Rectal smooth muscle tissue (tissue), 1 donor: ENCODE measurements at regions not wholly inside any gene's neighbourhood (a gene's known extent, or its start where the extent isn't known, plus 50 kb on each side); places are given as distances from the start of the nearest gene placed in this dataset.

ENCODE experiments used
- H3K27ac ChIP-seq: one replicate; pipeline ENCODE4 v1.7.0; 2013; ENCODE audit warnings: low read depth, low read length, inconsistent platforms
- H3K27me3 ChIP-seq: one replicate; pipeline ENCODE4 v1.7.0; 2013; ENCODE audit warnings: low read length; ENCODE audit not compliant: control insufficient read depth, insufficient read depth
- H3K36me3 ChIP-seq: one replicate; pipeline ENCODE4 v1.7.0; 2013; ENCODE audit warnings: low read length; ENCODE audit not compliant: control insufficient read depth, insufficient read depth
- H3K4me1 ChIP-seq: one replicate; pipeline ENCODE4 v1.7.0; 2013; ENCODE audit warnings: low read length; ENCODE audit not compliant: control insufficient read depth, insufficient read depth
- H3K4me3 ChIP-seq: one replicate; pipeline ENCODE4 v1.7.0; 2013; ENCODE audit warnings: low read length
- H3K9ac ChIP-seq: one replicate; pipeline ENCODE4 v1.7.0; 2013; ENCODE audit warnings: low read length

DNA sequence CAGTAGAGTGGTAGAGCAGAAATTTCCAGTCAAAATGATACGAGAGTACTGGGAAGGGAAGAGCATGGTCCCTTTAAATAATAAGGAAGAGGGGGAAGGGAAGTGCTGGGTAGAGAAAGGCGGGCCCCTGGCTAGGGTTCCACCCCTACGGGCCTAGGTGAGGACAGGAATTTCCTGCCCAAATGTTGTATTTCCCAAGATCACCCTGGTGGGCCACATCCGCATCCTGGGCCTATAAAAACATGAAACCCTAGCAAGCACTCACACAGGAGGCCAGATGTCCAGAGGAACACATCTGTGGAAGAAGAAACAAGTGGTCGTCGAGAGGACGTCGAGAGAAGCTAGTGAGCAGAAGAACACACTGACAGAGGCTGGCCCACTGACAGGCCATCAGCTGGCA, 661.2 kb downstream of the SQOR start:
- Histone ChIP-seq H3K36me3 (no peaks in the 10 kb centered on the region), H3K9ac (no peak overlapping the region), H3K4me1 (no peaks in the 10 kb centered on the region), H3K27me3 (no peaks in the 10 kb centered on the region), H3K27ac (no peak overlapping the region), H3K4me3 (no peak overlapping the region)

DNA sequence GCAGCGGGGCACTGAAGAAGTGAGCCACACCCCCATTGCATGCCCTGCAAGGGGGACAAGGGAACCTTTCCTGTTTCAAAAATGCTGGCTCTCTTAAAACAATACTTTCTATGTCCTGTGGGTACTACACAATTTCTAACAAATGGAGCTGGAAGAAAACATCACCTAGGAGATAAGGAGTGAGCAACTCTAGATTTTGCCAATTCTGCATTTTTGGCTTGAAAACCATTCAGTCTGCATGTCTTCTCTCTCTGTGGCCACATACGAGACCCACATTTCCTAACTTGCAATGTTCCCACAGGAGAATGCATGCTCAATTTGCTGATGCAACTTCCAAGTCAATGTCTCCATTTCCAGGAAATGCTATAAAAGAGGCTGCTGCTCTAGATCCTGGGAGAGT, 662.0 kb downstream of the SQOR start:
- Histone ChIP-seq H3K27me3 (no peaks in the 10 kb centered on the region), H3K4me3 (no peak overlapping the region), H3K4me1 (no peaks in the 10 kb centered on the region), H3K36me3 (no peaks in the 10 kb centered on the region), H3K9ac (no peak overlapping the region), H3K27ac (no peak overlapping the region)

DNA sequence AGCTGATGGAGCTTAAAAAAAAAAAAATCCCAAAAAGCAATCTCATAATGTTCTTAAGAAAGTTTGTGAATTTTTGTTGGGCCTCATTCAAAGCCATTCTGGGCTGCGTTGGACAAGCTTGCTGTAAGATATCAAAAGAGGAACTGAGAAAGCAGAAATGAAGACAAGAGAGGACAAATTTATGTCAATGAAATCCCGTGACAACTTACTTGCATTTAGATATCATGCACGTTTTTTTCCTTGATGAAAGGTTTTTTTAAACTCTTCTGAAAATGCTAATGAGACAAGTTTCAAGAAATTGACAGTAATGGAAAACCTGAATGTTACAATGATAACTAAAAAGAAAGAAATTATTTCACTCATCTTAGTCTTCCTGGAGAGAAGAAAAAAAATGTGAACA, 662.9 kb downstream of the SQOR start:
- H3K27me3 ChIP-seq: no peaks in the 10 kb centered on the region
- no peaks in the 10 kb centered on the region for H3K36me3 ChIP-seq
- H3K9ac ChIP-seq: no peak overlapping the region
- no peak overlapping the region for H3K4me3 ChIP-seq
- H3K4me1 ChIP-seq: no peaks in the 10 kb centered on the region
- no peak overlapping the region for H3K27ac ChIP-seq

DNA sequence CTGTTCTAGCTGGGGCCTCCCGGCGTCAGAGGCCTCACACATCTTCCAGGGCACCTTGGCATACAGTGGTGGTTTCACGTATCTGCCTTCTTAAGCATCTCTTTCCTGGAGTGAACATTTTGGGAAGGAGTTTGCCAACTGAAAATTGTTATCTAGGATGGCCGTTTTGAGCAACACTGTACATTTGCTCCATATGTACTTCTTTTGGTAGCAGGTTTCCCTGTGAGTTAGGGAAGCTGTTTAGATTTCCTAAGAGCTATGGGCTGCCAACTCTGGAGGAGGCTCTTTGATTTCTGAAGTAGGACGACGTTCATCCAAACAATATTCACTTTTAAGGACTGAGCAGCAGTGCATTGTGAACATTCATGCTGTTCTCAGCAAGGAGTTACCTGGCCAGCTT, 665.9 kb downstream of the SQOR start:
- H3K9ac ChIP-seq: no peak overlapping the region
- H3K4me1 ChIP-seq: no peaks in the 10 kb centered on the region
- H3K27ac ChIP-seq: no peak overlapping the region
- H3K36me3 ChIP-seq: no peaks in the 10 kb centered on the region
- H3K27me3 ChIP-seq: no peaks in the 10 kb centered on the region
- no peak overlapping the region for H3K4me3 ChIP-seq

DNA sequence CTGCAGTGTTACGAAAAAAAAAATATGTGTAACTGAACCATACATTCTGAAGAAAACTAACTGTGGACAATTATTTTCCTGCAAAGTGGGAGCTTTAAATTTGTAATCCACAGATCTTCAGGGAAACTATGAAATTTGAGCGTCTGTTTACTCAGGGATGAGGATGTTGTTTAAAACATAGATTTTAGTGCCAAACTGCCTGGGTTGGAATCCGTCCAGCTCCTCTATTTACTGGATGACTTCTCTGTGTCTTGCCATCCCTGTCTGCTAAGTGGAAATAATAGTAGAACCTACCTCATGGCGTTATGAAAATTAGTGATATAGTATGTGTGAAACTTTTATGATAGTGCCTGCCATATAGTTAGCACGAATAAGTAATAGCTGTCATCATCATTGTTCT, 666.5 kb downstream of the SQOR start:
- no peaks in the 10 kb centered on the region for H3K36me3 ChIP-seq
- no peak overlapping the region for H3K27ac ChIP-seq
- H3K27me3 ChIP-seq: no peaks in the 10 kb centered on the region
- H3K4me3 ChIP-seq: no peak overlapping the region
- no peaks in the 10 kb centered on the region for H3K4me1 ChIP-seq
- no peak overlapping the region for H3K9ac ChIP-seq

DNA sequence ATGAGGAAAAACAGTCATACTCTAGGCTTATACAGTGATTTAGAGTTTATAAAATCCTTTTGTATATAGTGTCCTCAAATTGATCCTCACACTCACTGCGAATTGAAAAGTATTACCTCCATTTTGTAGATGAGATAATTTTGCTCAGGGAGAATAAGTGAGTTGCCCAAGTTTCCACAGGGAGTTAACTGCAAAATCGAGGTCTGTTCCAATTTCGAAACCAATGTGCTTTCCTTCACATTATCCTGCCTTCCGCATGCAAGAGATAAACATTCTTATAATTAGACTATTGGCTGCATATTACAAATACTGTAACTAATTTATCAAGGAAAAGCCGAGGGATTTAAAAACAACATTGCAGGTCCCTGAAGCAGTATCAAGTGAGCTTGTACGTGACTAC, 667.0 kb downstream of the SQOR start:
- Histone ChIP-seq H3K4me1 (no peaks in the 10 kb centered on the region), H3K9ac (no peak overlapping the region), H3K27ac (no peak overlapping the region), H3K27me3 (no peaks in the 10 kb centered on the region), H3K4me3 (no peak overlapping the region), H3K36me3 (no peaks in the 10 kb centered on the region)

DNA sequence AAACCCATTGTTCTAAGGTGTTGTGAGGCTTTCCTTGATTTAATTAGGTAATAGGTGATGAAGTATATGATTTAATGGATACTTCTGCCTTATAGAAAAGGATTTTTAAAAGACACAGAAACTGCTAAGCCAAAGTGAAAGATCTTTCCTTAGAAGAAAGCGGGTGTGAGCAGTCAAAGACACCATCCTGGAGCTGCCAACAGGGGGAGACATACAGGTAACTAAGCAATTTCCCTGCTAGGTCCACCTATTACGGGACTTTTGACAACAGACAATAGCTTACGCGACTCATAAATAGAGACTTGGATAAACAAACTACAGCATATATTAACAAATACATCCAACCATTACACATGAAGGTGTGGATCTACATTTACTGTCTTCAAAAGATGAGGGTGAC, 669.5 kb downstream of the SQOR start:
- H3K4me1 ChIP-seq: no peaks in the 10 kb centered on the region
- H3K9ac ChIP-seq: no peak overlapping the region
- H3K36me3 ChIP-seq: no peaks in the 10 kb centered on the region
- no peak overlapping the region for H3K4me3 ChIP-seq
- H3K27me3 ChIP-seq: no peaks in the 10 kb centered on the region
- no peak overlapping the region for H3K27ac ChIP-seq

DNA sequence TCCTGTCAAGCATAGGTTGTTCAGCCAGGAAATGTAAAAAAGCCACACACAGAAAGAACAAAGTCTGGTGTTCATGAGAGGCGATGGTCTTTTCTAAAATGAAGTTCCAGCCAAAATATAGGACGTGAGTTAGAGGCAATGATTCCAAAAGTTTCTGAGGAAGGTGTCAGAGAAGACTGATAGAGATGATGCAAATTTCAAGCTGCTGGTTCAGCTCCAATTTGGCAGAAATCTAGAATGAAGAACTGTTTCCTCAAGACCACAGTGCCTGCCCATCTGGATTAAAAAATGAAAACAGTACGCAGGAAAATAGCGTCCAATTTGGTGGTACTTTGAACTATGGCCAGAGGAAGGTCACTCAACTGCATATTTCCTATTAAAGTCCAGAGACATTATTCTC, 672.9 kb downstream of the SQOR start:
- no peak overlapping the region for H3K4me3 ChIP-seq
- H3K36me3 ChIP-seq: no peaks in the 10 kb centered on the region
- H3K27ac ChIP-seq: no peak overlapping the region
- no peaks in the 10 kb centered on the region for H3K27me3 ChIP-seq
- H3K4me1 ChIP-seq: no peaks in the 10 kb centered on the region
- no peak overlapping the region for H3K9ac ChIP-seq

DNA sequence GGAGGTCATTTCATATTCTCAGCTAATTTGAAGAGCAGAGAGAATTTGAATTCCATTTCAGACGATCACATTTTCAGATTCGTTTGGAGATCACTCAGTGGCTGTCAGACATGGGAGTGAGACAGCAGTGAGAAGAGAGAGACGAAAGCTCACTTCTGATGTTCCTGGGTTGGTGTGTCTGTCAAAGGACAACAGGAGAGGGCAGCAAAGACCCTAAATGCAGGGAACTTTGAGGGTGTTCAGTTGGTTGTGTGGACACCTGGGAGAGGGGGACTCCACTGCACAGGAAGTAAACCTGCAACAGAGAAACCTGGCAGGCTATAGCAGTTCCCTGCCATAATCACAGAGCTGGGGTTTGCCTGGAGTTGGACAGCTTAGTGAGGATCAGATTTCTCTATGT, 675.1 kb downstream of the SQOR start:
- Histone ChIP-seq H3K27ac (no peak overlapping the region), H3K9ac (no peak overlapping the region), H3K4me1 (no peaks in the 10 kb centered on the region), H3K4me3 (no peak overlapping the region), H3K27me3 (no peaks in the 10 kb centered on the region), H3K36me3 (no peaks in the 10 kb centered on the region)

DNA sequence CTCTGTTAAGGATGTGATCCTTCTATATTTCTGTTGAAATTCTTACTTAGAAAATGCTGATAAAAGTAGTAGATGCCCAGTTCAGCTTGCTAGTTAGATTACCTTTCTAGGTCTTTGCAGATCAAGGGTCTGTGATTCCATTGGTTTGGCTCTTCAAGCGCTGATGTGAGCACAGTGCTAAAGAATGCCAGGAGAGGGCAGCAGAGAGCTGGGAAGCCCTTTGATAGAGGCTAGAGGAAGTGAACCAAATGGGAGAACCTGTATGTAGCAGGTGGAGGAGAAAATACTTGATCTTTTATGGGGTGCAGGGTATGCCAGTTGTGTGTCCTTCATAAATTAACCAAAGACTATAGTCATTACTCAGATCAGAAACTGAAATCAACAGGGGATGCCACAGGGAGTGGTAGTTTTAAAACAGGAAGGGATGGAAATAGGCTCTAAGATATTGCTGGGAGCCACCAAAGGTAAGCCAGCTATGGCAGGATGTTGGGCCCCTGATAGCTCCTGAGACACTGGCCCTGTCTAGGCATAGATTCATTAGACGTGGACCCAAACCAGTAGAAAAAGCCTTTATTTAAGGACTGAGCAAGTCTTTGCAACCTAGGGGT, 677.4 kb downstream of the SQOR start:
- H3K4me1 ChIP-seq: no peaks in the 10 kb centered on the region
- H3K27me3 ChIP-seq: no peaks in the 10 kb centered on the region
- H3K36me3 ChIP-seq: no peaks in the 10 kb centered on the region
- no peak overlapping the region for H3K4me3 ChIP-seq
- H3K9ac ChIP-seq: no peak overlapping the region
- no peak overlapping the region for H3K27ac ChIP-seq

DNA sequence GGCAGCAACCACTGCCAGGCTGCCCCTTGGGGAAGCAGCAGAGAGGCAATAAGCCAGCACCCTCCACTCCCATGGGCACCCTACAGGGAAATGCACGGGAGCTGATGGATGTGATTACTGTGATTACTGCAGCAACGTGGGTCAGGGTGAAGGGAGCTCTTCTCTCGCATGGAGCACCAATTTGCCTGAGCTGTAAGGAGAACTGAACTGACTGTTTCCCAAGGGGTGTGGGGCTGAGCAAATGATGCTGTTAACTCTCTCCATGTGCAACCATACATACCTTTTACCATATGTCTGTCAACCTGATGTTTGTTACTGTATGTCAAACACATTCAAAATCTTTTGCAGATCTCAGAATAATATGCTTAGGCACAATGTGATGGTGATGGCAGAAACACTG, 680.6 kb downstream of the SQOR start:
- no peaks in the 10 kb centered on the region for H3K4me1 ChIP-seq
- H3K4me3 ChIP-seq: no peak overlapping the region
- no peak overlapping the region for H3K9ac ChIP-seq
- no peaks in the 10 kb centered on the region for H3K27me3 ChIP-seq
- H3K36me3 ChIP-seq: no peaks in the 10 kb centered on the region
- H3K27ac ChIP-seq: no peak overlapping the region

DNA sequence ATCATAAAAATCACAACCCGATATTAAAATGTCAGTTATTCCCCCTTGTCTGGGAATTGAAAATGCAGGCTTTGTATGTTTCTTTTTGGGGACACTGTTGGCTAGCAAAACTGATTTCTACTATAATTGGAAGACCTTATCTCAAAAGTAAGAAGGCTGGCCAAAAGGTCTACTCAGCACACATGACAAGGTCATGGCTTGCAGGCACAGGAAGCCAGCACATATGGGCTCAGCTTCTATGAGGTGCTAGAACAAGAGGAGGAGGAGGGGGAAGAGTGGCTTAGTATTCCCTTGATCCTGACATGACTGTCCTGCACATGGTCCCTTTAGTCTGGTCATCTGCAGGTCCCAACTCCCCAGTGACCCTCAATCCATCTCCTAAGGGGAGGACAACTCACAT, 681.2 kb downstream of the SQOR start:
- Histone ChIP-seq H3K4me3 (no peak overlapping the region), H3K9ac (no peak overlapping the region), H3K27me3 (no peaks in the 10 kb centered on the region), H3K4me1 (no peaks in the 10 kb centered on the region), H3K36me3 (no peaks in the 10 kb centered on the region), H3K27ac (no peak overlapping the region)

DNA sequence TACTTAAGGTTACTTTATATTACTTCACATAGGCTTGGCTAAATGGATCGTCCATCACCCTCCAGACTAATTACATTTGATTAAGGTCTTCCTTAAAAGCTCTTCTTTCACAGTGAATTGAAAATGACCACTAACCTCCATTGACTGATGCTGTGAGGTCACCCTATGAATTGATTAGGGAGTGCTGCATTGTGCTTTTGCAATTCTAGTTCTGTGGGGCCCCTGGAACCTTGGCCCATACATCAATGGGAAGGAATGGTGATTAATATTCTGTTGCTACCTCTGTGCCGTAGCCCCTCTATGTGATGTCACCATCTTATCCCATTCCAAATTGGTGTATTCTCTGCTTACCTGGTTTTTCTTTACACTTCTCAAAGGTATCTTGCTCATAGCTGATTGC, 682.2 kb downstream of the SQOR start:
- no peaks in the 10 kb centered on the region for H3K36me3 ChIP-seq
- no peaks in the 10 kb centered on the region for H3K4me1 ChIP-seq
- H3K4me3 ChIP-seq: no peak overlapping the region
- H3K27ac ChIP-seq: no peak overlapping the region
- H3K9ac ChIP-seq: no peak overlapping the region
- no peaks in the 10 kb centered on the region for H3K27me3 ChIP-seq
